ENCODE measurements at regions not wholly inside any gene's neighbourhood (a gene's known extent, or its start where the extent isn't known, plus 50 kb on each side); places are given as distances from the start of the nearest gene placed in this dataset.

GRCh38 chr12:127294651-127295210, 972.2 kb upstream of the TMEM132C start:
- TF ChIP-seq EZH2 (IDR thresholded peaks at IDR 0.05; ENCODE audit: borderline replicate concordance, insufficient read depth, low read depth, low read length, poor library complexity, severe bottlenecking) (no peak), CTCF (IDR thresholded peaks at IDR 0.05) (no peak)
- no peaks in the 10 kb centered on the region for H3K27me3 Mint-ChIP-seq
- H3K79me2 ChIP-seq (ENCODE audit: control insufficient read depth, insufficient read depth, low read length) = no peaks in the 10 kb centered on the region
- ChIA-PET CTCF (no interaction called here), POLR2A (no interaction called here)
- no peak for ATAC-seq (ENCODE audit: low read depth)
- H4K20me1 ChIP-seq (ENCODE audit: control insufficient read depth, insufficient read depth, low read length, poor library complexity, severe bottlenecking) = no peaks in the 10 kb centered on the region
- peaks cover 2% of the 10 kb centered on the region for H3K9me3 Mint-ChIP-seq (ENCODE audit: insufficient read depth)
- 84% methylated on average over 6 of the region's 6 CpGs for WGBS (ENCODE audit: insufficient coverage)
- no peak overlapping the region for H3K27ac ChIP-seq (ENCODE audit: low read length in 2 of 2)
- H3K4me3 ChIP-seq (ENCODE audit: control extremely low read depth in 1 of 5, extremely low read depth in 1 of 5, insufficient read depth in 1 of 5, low read depth in 2 of 5, low read length in 4 of 5) = no peak overlapping the region
- H3K27me3 ChIP-seq (replicated peaks in 1 of 4; ENCODE audit: control extremely low read depth in 1 of 4, control insufficient read depth in 3 of 4, insufficient read depth in 4 of 4, low read length in 3 of 4) = no peaks in the 10 kb centered on the region
- H3K4me3 Mint-ChIP-seq = no peak overlapping the region
- H2AFZ ChIP-seq (ENCODE audit: insufficient read depth, low read depth, low read length, poor library complexity, severe bottlenecking) = no peak overlapping the region
- no peak overlapping the region for H3K4me2 ChIP-seq (replicated peaks; ENCODE audit: low read depth, low read length, poor library complexity, severe bottlenecking)
- no peak overlapping the region for H3K9ac ChIP-seq (ENCODE audit: low read length)
- H3K4me1 Mint-ChIP-seq = no peaks in the 10 kb centered on the region
- no peak for DNase-seq
- no peak overlapping the region for H3K27ac Mint-ChIP-seq
- intact Hi-C loops (cut with micrococcal nuclease) = no loop called here
- no peaks in the 10 kb centered on the region for H3K36me3 ChIP-seq (replicated peaks in 1 of 2; ENCODE audit: control extremely low read depth in 1 of 2, control insufficient read depth in 1 of 2, extremely low read depth in 1 of 2, insufficient read depth in 2 of 2, low read length in 1 of 2)
- H3K4me1 ChIP-seq (ENCODE audit: control insufficient read depth in 2 of 2, insufficient read depth in 2 of 2, low read length in 2 of 2) = no peaks in the 10 kb centered on the region
- peaks cover 0 to 12% (median 0%) of the 10 kb centered on the region in 3 donors for H3K9me3 ChIP-seq (ENCODE audit: control extremely low read depth in 1 of 3, control insufficient read depth in 2 of 3, insufficient read depth in 1 of 3, low read length in 2 of 3)

GRCh38 chr12:127295630-127296029, 971.3 kb upstream of the TMEM132C start:
- H3K4me1 Mint-ChIP-seq = no peaks in the 10 kb centered on the region
- H4K20me1 ChIP-seq (ENCODE audit: control insufficient read depth, insufficient read depth, low read length, poor library complexity, severe bottlenecking) = no peaks in the 10 kb centered on the region

More at GRCh38 chr12:127295630-127296029, 971.3 kb upstream of the TMEM132C start:
- Histone ChIP-seq H3K36me3 (replicated peaks in 1 of 2; ENCODE audit: control extremely low read depth in 1 of 2, control insufficient read depth in 1 of 2, extremely low read depth in 1 of 2, insufficient read depth in 2 of 2, low read length in 1 of 2) (no peaks in the 10 kb centered on the region), H3K4me1 (ENCODE audit: control insufficient read depth in 2 of 2, insufficient read depth in 2 of 2, low read length in 2 of 2) (no peaks in the 10 kb centered on the region), H3K27me3 (replicated peaks in 1 of 4; ENCODE audit: control extremely low read depth in 1 of 4, control insufficient read depth in 3 of 4, insufficient read depth in 4 of 4, low read length in 3 of 4) (no peaks in the 10 kb centered on the region), H3K27ac (ENCODE audit: low read length in 2 of 2) (no peak overlapping the region), H3K9me3 (ENCODE audit: control extremely low read depth in 1 of 3, control insufficient read depth in 2 of 3, insufficient read depth in 1 of 3, low read length in 2 of 3) (peaks cover 0 to 12% (median 0%) of the 10 kb centered on the region in 3 donors), H3K4me2 (replicated peaks; ENCODE audit: low read depth, low read length, poor library complexity, severe bottlenecking) (no peak overlapping the region), H2AFZ (ENCODE audit: insufficient read depth, low read depth, low read length, poor library complexity, severe bottlenecking) (no peak overlapping the region), H3K79me2 (ENCODE audit: control insufficient read depth, insufficient read depth, low read length) (no peaks in the 10 kb centered on the region), H3K9ac (ENCODE audit: low read length) (no peak overlapping the region), H3K4me3 (ENCODE audit: control extremely low read depth in 1 of 5, extremely low read depth in 1 of 5, insufficient read depth in 1 of 5, low read depth in 2 of 5, low read length in 4 of 5) (no peak overlapping the region)
- TF ChIP-seq CTCF (IDR thresholded peaks at IDR 0.05) = no peak
- TF ChIP-seq EZH2 (IDR thresholded peaks at IDR 0.05; ENCODE audit: borderline replicate concordance, insufficient read depth, low read depth, low read length, poor library complexity, severe bottlenecking) = no peak
- Mint-ChIP-seq H3K9me3 (ENCODE audit: insufficient read depth) (peaks cover 2% of the 10 kb centered on the region), H3K4me3 (no peak overlapping the region), H3K27me3 (no peaks in the 10 kb centered on the region), H3K27ac (no peak overlapping the region)
- intact Hi-C loops (cut with micrococcal nuclease) = no loop called here
- ChIA-PET CTCF (no interaction called here), POLR2A (no interaction called here)
- DNase-seq = no peak
- no peak for ATAC-seq (ENCODE audit: low read depth)
- WGBS (ENCODE audit: insufficient coverage) = 58% methylated on average over 2 of the region's 2 CpGs

Data from B cell (primary cell).